Vagina (tissue), 2 donors: ENCODE measurements at regions not wholly inside any gene's neighbourhood (a gene's known extent, or its start where the extent isn't known, plus 50 kb on each side); places are given as distances from the start of the nearest gene placed in this dataset.

Experiments used
- POLR2A ChIP-seq, 2 donors: fragments of 450-650 bp; IDR thresholded peaks; one replicate each; pipeline ENCODE4 v1.6.1; 2017; ENCODE audit warnings: antibody characterized with exemption in 2 of 2, mild to moderate bottlenecking in 2 of 2, moderate library complexity in 2 of 2
- TF ChIP-seq, protein P1 (sequence below), 3 experiments: fragments of 450-650 bp in 2 of 3; fragments of 200-600 bp in 1 of 3; sonication (generic) in 1 of 3; IDR thresholded peaks; one replicate each; pipeline ENCODE4 v1.5.1; 2017 to 2019; ENCODE audit warnings: antibody characterized with exemption in 3 of 3, mild to moderate bottlenecking in 2 of 3, moderate library complexity in 2 of 3

DNA sequence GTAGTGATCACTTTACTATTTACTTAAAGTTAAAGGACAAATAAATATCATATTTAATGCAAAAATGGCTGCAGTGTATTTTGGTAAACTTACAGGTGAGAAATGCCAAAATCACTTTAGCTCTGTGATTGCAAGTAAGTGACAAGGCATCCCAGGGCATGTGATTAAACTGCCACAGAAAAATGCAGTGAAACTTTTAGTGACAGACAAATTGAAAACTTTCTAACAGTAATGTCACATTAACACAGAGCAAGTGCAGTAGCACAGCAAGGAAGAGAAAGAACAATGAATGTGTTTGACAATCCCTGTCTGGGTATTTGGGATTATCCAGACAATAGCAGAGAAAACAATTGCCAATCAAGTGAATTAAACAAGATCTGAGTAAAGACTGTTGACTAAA lies 606.8 kb downstream of the SLCO4C1 start:
- TF ChIP-seq, protein P1, sequence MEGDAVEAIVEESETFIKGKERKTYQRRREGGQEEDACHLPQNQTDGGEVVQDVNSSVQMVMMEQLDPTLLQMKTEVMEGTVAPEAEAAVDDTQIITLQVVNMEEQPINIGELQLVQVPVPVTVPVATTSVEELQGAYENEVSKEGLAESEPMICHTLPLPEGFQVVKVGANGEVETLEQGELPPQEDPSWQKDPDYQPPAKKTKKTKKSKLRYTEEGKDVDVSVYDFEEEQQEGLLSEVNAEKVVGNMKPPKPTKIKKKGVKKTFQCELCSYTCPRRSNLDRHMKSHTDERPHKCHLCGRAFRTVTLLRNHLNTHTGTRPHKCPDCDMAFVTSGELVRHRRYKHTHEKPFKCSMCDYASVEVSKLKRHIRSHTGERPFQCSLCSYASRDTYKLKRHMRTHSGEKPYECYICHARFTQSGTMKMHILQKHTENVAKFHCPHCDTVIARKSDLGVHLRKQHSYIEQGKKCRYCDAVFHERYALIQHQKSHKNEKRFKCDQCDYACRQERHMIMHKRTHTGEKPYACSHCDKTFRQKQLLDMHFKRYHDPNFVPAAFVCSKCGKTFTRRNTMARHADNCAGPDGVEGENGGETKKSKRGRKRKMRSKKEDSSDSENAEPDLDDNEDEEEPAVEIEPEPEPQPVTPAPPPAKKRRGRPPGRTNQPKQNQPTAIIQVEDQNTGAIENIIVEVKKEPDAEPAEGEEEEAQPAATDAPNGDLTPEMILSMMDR (IDR thresholded peaks at IDR 0.05), result no peak
- no peak for TF ChIP-seq POLR2A (IDR thresholded peaks at IDR 0.05)
